ENCODE measurements at regions not wholly inside any gene's neighbourhood (a gene's known extent, or its start where the extent isn't known, plus 50 kb on each side); places are given as distances from the start of the nearest gene placed in this dataset.

- TF ChIP-seq CTCF (conservative IDR thresholded peaks at IDR 0.05; ENCODE audit: low read depth, low read length) (no peak), EZH2 (IDR thresholded peaks at IDR 0.05; ENCODE audit: low read length, unreplicated experiment) (no peak)
These were observed 312.5 kb upstream of the PDGFD start for GRCh38 chr11:104476454-104476853.

Data from PC-3 (cell line).